ENCODE measurements at regions not wholly inside any gene's neighbourhood (a gene's known extent, or its start where the extent isn't known, plus 50 kb on each side); places are given as distances from the start of the nearest gene placed in this dataset.

DNA sequence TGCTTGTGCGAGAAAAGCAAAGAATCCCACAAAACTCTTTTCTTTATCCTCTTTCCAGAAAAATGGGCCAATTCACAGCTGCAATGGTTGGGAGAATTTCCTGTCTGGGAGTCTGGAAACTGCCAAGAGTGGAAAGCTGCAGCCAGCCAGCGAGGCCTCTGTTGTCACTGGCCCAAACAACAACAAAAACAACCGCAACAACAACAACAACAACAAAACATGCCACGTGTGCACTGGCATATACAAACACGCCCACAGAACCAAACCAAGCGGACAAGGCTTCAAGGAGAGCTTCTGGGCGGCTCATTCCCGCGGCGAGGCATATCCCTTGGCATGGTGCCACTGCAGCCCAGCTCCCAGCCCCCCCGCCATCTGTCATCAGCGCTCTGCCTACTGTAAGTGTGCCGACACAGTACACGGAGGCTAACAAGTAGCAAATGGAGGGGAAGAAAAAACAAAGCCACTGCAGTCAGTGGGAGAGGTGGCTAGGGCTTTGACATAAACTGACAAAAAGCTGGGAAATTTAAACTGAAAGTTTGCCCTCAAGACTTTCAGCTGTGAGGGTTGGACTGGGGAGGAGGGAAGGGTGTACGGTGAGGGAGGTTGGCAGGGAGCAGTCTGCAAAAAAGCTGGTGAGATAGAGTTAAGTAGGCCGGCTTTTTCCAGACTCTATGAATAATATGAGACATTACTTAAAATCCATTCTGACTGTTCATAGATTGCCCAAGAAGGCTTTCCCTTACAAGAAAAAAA is 165.0 kb upstream of the ZNF462 start:
- peak; percentile 87 for DNase-seq (ENCODE audit: low spot score)
- intact Hi-C loops (cut with DNase I): no loop called here

GRCh38 chr9:106700676-106701075 is 162.3 kb upstream of the ZNF462 start:
- no peak for DNase-seq (ENCODE audit: low spot score)
- intact Hi-C loops (cut with DNase I): loop anchor here in 1 of 2 donors (10.0 kb wide), 1 partner anchor 164 kb away; the partner anchor contains the start of gene ZNF462

DNA sequence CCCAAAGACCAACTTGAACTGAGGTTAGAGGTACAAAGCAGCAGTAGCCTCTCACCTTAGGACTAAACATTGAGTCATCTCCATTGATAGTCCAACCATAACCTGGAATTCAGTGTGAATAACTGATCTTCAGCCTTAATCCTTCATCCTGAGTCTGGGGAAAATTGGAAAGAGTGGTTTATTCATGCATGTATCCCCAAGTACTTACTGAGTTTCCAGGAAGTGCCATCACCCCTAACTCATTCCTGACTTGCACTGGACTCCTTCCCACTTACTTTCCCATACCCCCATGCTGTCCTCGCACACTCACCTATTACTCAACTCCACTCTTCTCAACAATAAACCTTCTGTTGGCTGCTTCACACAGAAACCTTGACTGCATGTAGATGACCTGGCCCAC is 161.4 kb upstream of the ZNF462 start:
- DNase-seq (ENCODE audit: low spot score): no peak
- intact Hi-C loops (cut with DNase I): loop anchor here in 1 of 2 donors (10.0 kb wide), 1 partner anchor 163 kb away; the partner anchor contains the start of gene ZNF462

GRCh38 chr9:106704056-106704615 is 158.8 kb upstream of the ZNF462 start:
- intact Hi-C loops (cut with DNase I): loop anchor here in 1 of 2 donors (10.0 kb wide), 1 partner anchor 161 kb away; the partner anchor contains the start of gene ZNF462
- DNase-seq (ENCODE audit: low spot score): no peak

DNA sequence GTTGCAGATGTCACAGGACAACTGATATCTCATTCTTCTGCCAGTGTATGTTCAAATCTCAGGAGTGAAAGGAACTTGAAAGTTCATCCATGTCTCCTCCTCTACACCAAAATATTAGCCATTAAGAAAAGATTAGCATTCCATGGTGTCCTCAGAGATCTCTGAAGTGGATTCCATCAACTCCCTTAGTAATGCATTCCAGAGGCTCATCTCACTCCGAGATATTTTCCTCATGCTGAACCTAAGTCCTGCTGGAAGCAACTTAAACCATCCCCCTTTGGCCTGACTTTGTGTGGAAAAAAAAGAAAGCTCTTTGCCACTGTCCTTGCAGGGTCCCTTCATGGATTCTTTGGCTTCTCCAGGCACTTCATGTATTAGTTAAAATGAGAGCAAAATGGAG is 155.7 kb upstream of the ZNF462 start:
- no peak for DNase-seq (ENCODE audit: low spot score)
- intact Hi-C loops (cut with DNase I): loop anchor here in 1 of 2 donors (10.0 kb wide), 1 partner anchor 158 kb away; the partner anchor contains the start of gene ZNF462

- DNase-seq (ENCODE audit: low spot score): no peak
- intact Hi-C loops (cut with DNase I): loop anchor here in 1 of 2 donors (10.0 kb wide), 1 partner anchor 157 kb away; the partner anchor contains the start of gene ZNF462
Observed at GRCh38 chr9:106707738-106708474, 155.1 kb upstream of the ZNF462 start.

DNA sequence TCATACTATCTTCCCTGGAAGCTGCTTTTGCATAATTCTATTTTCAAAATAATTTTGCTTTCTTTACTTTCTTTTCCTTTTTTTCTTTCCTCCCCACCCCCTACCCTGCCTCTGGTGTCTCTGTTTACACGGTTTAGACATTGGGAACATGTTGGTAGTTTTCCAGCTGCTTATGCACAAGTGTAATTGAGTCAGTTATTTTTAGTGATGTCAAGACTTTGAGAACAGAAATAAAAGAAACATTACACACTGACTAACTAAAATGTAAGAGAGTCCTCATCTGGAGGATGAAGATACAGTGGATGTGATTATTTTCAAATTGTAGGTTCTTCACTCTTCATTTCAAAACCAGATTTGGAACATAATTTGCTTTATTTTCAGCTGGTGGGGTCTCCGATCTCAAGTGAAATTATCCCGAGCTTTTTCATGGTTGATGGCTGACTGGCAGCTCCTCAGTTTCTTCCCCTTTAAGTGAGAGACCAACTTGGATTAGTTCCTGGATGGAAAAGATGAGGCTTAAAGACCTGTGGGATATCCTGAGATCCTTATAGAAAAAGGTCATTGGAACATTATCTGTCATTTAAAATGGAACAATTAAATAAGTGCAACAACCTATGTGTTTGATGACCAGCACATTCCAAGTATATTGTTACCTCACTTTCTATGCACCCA is 154.4 kb upstream of the ZNF462 start:
- intact Hi-C loops (cut with DNase I): loop anchor here in 1 of 2 donors (10.0 kb wide), 1 partner anchor 156 kb away; the partner anchor contains the start of gene ZNF462

DNA sequence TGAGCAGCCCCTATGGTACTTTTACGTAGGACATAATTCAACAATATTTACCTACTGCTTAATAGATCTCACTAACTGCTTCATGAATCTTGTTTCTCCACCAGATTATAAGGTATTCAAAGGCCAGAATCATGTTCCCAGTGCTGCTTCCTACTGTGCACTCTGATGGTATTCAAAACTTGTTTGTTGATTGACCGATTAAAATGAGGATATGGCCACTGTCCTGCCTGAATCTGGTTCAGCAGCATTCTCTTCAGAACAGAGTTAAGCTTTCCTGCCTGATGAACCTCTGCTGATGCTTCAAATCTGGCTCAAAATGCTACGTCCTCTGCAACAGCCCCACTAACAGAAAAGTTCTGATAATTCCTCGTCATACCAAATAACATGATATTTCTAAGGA is 150.7 kb upstream of the ZNF462 start:
- intact Hi-C loops (cut with DNase I): no loop called here
- no peak for DNase-seq (ENCODE audit: low spot score)

More for the DNA sequence above, 154.4 kb upstream of the ZNF462 start:
- no peak for DNase-seq (ENCODE audit: low spot score)

GRCh38 chr9:106713206-106713605 is 149.8 kb upstream of the ZNF462 start:
- intact Hi-C loops (cut with DNase I): no loop called here
- no peak for DNase-seq (ENCODE audit: low spot score)

- intact Hi-C loops (cut with DNase I): no loop called here
- no peak for DNase-seq (ENCODE audit: low spot score)
Observed at GRCh38 chr9:106716820-106717219, 146.1 kb upstream of the ZNF462 start.

GRCh38 chr9:106717686-106718085 is 145.3 kb upstream of the ZNF462 start:
- no peak for DNase-seq (ENCODE audit: low spot score)
- intact Hi-C loops (cut with DNase I): no loop called here

GRCh38 chr9:106718936-106719335 is 144.0 kb upstream of the ZNF462 start:
- intact Hi-C loops (cut with DNase I): no loop called here
- DNase-seq (ENCODE audit: low spot score): no peak

- intact Hi-C loops (cut with DNase I): no loop called here
- DNase-seq (ENCODE audit: low spot score): no peak
Observed at GRCh38 chr9:106722051-106722753, 140.8 kb upstream of the ZNF462 start.

GRCh38 chr9:106723926-106724325 is 139.0 kb upstream of the ZNF462 start:
- no peak for DNase-seq (ENCODE audit: low spot score)
- intact Hi-C loops (cut with DNase I): no loop called here

- intact Hi-C loops (cut with DNase I): no loop called here
- no peak for DNase-seq (ENCODE audit: low spot score)
Observed at GRCh38 chr9:106724566-106724965, 138.4 kb upstream of the ZNF462 start.

DNA sequence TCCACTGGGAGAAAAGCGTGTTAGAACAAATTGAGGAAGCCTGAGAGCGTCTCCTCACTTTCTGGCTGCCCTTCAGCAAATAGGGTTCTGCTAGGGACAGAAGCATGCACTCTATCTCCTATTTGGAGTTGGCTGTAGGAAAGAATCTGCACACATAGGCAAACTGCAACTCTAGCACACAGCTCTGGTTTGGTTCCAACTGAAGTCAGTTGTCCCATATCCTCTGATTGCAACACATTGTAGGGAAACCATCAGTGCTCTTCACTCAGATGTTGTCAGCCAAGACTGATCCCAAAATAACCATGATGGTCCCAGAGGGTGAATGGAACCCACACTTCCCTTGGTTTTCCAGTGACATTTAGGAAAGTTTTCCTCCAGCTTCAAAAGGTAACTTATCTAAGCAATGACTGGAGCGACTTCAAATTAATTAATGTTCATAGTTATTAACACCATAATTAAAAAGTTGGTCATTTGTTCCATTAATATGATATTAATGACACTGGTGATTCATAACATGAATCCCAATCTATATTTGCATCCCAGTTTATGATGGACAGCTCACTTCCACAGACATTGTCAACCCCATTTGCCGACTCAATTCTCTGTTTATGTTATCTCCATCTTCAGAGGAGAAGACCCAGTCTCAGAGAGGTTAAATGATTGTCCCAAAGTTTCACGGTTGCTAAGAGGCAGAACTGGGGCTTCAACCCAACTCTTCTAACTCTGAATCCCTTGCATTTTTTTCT is 136.7 kb upstream of the ZNF462 start:
- DNase-seq (ENCODE audit: low spot score): no peak
- intact Hi-C loops (cut with DNase I): no loop called here

DNA sequence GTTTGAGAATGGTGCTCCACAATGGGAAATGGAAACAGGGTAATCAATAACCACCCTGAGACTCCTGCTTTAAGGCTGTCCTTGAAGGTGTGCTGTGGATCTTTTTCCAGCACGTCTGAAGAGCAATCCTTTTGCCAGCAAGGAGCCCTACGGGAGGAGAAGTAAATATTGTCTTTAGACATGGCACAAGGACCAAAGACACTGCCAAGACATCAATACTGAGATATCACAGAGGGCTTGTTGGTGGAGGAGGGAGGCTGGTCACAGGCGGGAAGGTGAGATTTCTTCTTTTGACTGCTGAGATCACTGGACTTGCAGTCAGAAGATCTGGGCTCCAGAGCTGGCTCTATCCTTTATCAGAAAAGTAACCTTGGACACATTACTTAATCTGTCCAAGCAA is 135.0 kb upstream of the ZNF462 start:
- intact Hi-C loops (cut with DNase I): no loop called here
- DNase-seq (ENCODE audit: low spot score): no peak

DNA sequence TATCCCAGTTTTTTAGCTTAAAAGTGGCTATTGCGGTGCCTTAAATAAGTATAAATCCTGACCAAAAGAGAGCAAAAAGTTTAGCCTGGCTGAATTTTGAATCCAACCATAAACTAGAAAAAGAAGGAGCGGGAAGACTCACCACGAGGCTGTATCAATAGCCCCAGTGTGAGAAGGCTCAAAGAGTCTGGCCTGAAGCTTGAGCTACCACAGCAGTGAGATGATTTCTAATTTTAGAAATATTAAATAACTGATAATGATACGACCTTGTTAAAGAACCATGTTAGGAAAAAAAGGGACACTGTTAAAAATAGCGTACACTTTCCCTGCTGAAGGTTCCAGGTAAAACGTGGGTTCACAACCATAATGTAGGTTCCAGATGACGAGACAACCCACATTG is 134.1 kb upstream of the ZNF462 start:
- intact Hi-C loops (cut with DNase I): no loop called here
- no peak for DNase-seq (ENCODE audit: low spot score)
